OCI-LY3 (cell line): ENCODE measurements at regions not wholly inside any gene's neighbourhood (a gene's known extent, or its start where the extent isn't known, plus 50 kb on each side); places are given as distances from the start of the nearest gene placed in this dataset.
A peak's percentile ranks its signal among the peaks of the same experiment; 100 is the strongest.
"Not testable (repeated sequence)": the region's sequence is repeated elsewhere in the genome, so short reads cannot be mapped to it uniquely, and the experiment has no call there.

Source experiments
- H2AFZ ChIP-seq: fragments of 200-600, 300-600 bp; shearing (Covaris generic); 2 replicates; pipeline ENCODE4 v1.6.0; 2014; ENCODE audit warnings: antibody characterized with exemption, low read depth, low read length
- H3K27ac ChIP-seq: fragments of 200-600, 300-600 bp; sonication (generic); 2 replicates; pipeline ENCODE4 v1.5.1; 2014; ENCODE audit warnings: mild to moderate bottlenecking, low read length, moderate library complexity, mixed read lengths
- H3K27me3 ChIP-seq: fragments of 200-600, 300-600 bp; sonication (generic); 2 replicates; pipeline ENCODE4 v1.6.1; 2014; ENCODE audit warnings: low read depth, low read length, mixed read lengths
- H3K36me3 ChIP-seq: fragments of 200-600, 300-600 bp; sonication (generic); replicated peaks from 2 replicates; pipeline ENCODE3; 2014; ENCODE audit warnings: low read depth, low read length, mixed read lengths
- H3K4me1 ChIP-seq: fragments of 300-600, 200-600 bp; sonication (generic); 2 replicates; pipeline ENCODE4 v1.6.1; 2014; ENCODE audit warnings: low read length, mixed read lengths
- H3K4me2 ChIP-seq: fragments of 200-600, 300-600 bp; sonication (generic); 2 replicates; pipeline ENCODE4 v1.6.1; 2014; ENCODE audit warnings: low read length, mixed read lengths
- H3K4me3 ChIP-seq: fragments of 300-600, 200-600 bp; sonication (generic); 2 replicates; pipeline ENCODE4 v1.5.1; 2014; ENCODE audit warnings: antibody characterized with exemption, mild to moderate bottlenecking, low read length, moderate library complexity
- H3K79me2 ChIP-seq: fragments of 300-600, 200-600 bp; shearing (Covaris generic); 2 replicates; pipeline ENCODE4 v1.6.1; 2014; ENCODE audit warnings: mild to moderate bottlenecking, low read length, mixed read lengths
- H3K9ac ChIP-seq: fragments of 300-600, 200-600 bp; shearing (Covaris generic); 2 replicates; pipeline ENCODE4 v1.6.0; 2014; ENCODE audit warnings: mild to moderate bottlenecking, low read length, moderate library complexity
- H3K9me3 ChIP-seq: fragments of 200-600, 300-600 bp; shearing (Covaris generic); 2 replicates; pipeline ENCODE4 v1.6.1; 2014; ENCODE audit warnings: low read length, mixed read lengths; ENCODE audit not compliant: insufficient read depth
- H4K20me1 ChIP-seq: fragments of 200-600, 300-600 bp; sonication (generic); 2 replicates; pipeline ENCODE4 v1.6.1; 2016; ENCODE audit warnings: low read length, mixed read lengths; ENCODE audit not compliant: insufficient read depth
- CTCF ChIP-seq: fragments of 200-600, 300-600 bp; sonication (generic); IDR thresholded peaks from 2 replicates; pipeline ENCODE4 v1.5.1; 2014; ENCODE audit warnings: antibody characterized with exemption, low read length, low read depth
- EZH2phosphoT487 ChIP-seq: fragments of 200-600 bp; shearing (Covaris generic); IDR thresholded peaks from 2 replicates; pipeline ENCODE4 v1.6.1; 2018; ENCODE audit warnings: antibody characterized with exemption, mixed run types, low read depth

- H3K9ac ChIP-seq: no peak overlapping the region
- no peaks in the 10 kb centered on the region for H3K4me1 ChIP-seq
- no peaks in the 10 kb centered on the region for H4K20me1 ChIP-seq
- H3K36me3 ChIP-seq: no peaks in the 10 kb centered on the region
- no peaks in the 10 kb centered on the region for H3K27me3 ChIP-seq
- H3K9me3 ChIP-seq: no peaks in the 10 kb centered on the region
- no peak overlapping the region for H3K4me2 ChIP-seq
- H2AFZ ChIP-seq: no peak overlapping the region
- H3K79me2 ChIP-seq: no peaks in the 10 kb centered on the region
- no peak overlapping the region for H3K4me3 ChIP-seq
- TF ChIP-seq CTCF (no peak), EZH2phosphoT487 (no peak)
- H3K27ac ChIP-seq: no peak overlapping the region
Observed at GRCh38 chr4:34417160-34417559, 1827.2 kb downstream of the ARAP2 start.

- Histone ChIP-seq H3K4me1 (no peaks in the 10 kb centered on the region), H2AFZ (no peak overlapping the region), H3K27me3 (no peaks in the 10 kb centered on the region), H3K4me3 (no peak overlapping the region), H3K27ac (no peak overlapping the region), H3K36me3 (no peaks in the 10 kb centered on the region), H4K20me1 (no peaks in the 10 kb centered on the region), H3K9ac (no peak overlapping the region), H3K9me3 (no peaks in the 10 kb centered on the region), H3K79me2 (no peaks in the 10 kb centered on the region), H3K4me2 (no peak overlapping the region)
- TF ChIP-seq CTCF (no peak), EZH2phosphoT487 (no peak)
Observed at GRCh38 chr4:34419871-34420270, 1824.4 kb downstream of the ARAP2 start.

GRCh38 chr4:34422472-34423175 is 1821.7 kb downstream of the ARAP2 start:
- peak; percentile 45 for TF ChIP-seq CTCF
- TF ChIP-seq EZH2phosphoT487: no peak
- Histone ChIP-seq H3K36me3 (no peaks in the 10 kb centered on the region), H2AFZ (no peak overlapping the region), H4K20me1 (no peaks in the 10 kb centered on the region), H3K4me2 (no peak overlapping the region), H3K79me2 (no peaks in the 10 kb centered on the region), H3K27me3 (no peaks in the 10 kb centered on the region), H3K9me3 (no peaks in the 10 kb centered on the region), H3K27ac (no peak overlapping the region), H3K9ac (no peak overlapping the region), H3K4me3 (no peak overlapping the region), H3K4me1 (no peaks in the 10 kb centered on the region)

- H3K9ac ChIP-seq: no peak overlapping the region
- H4K20me1 ChIP-seq: no peaks in the 10 kb centered on the region
- peaks cover 4% of the 10 kb centered on the region; the same call in 1 of the 2 replicates for H3K9me3 ChIP-seq
- no peaks in the 10 kb centered on the region for H3K27me3 ChIP-seq
- peaks cover 18% of the 10 kb centered on the region for H3K4me1 ChIP-seq
- no peaks in the 10 kb centered on the region for H3K36me3 ChIP-seq
- no peak overlapping the region for H3K4me2 ChIP-seq
- no peak for TF ChIP-seq CTCF
- no peak overlapping the region for H2AFZ ChIP-seq
- no peaks in the 10 kb centered on the region for H3K79me2 ChIP-seq
- H3K4me3 ChIP-seq: no peak overlapping the region
- no peak overlapping the region for H3K27ac ChIP-seq
Observed at GRCh38 chr4:34432706-34433105, 1811.6 kb downstream of the ARAP2 start.

- not testable (repeated sequence) for H3K79me2 ChIP-seq, H3K9ac ChIP-seq, H3K9me3 ChIP-seq, H2AFZ ChIP-seq, H3K27me3 ChIP-seq, H3K36me3 ChIP-seq, H4K20me1 ChIP-seq
- H3K4me3 ChIP-seq: peak overlapping the region; percentile 13; the same call in 1 of the 2 replicates
- peaks cover 13% of the 10 kb centered on the region for H3K4me1 ChIP-seq
- H3K27ac ChIP-seq: peak overlapping the region; percentile 64
- peak overlapping the region; percentile 28; the same call in 1 of the 2 replicates for H3K4me2 ChIP-seq
Observed at GRCh38 chr4:34434377-34434776, 1809.9 kb downstream of the ARAP2 start.
